SH-SY5Y (cell line): ENCODE measurements at regions not wholly inside any gene's neighbourhood (a gene's known extent, or its start where the extent isn't known, plus 50 kb on each side); places are given as distances from the start of the nearest gene placed in this dataset.

Experiments used
- GATA2 ChIP-seq: IDR thresholded peaks from 2 replicates; pipeline ENCODE4 v1.6.1; 2011; ENCODE audit warnings: mild to moderate bottlenecking, low read depth, low read length
- GATA3 ChIP-seq: IDR thresholded peaks from 2 replicates; pipeline ENCODE4 v1.6.1; 2011; ENCODE audit warnings: low read depth, mild to moderate bottlenecking, low read length, moderate library complexity

- TF ChIP-seq GATA3 = no peak
- no peak for TF ChIP-seq GATA2
Measured at GRCh38 chr10:58140054-58140453, 127.6 kb downstream of the IPMK start.
